HG03457 (cell line): ENCODE measurements at regions not wholly inside any gene's neighbourhood (a gene's known extent, or its start where the extent isn't known, plus 50 kb on each side); places are given as distances from the start of the nearest gene placed in this dataset.

Source experiments
- ATAC-seq: cut with Tn5 transposase; IDR thresholded peaks from one replicate; pipeline ENCODE4 v1.9.1; 2021; ENCODE audit warnings: moderate number of reproducible peaks; ENCODE audit not compliant: unreplicated experiment

DNA sequence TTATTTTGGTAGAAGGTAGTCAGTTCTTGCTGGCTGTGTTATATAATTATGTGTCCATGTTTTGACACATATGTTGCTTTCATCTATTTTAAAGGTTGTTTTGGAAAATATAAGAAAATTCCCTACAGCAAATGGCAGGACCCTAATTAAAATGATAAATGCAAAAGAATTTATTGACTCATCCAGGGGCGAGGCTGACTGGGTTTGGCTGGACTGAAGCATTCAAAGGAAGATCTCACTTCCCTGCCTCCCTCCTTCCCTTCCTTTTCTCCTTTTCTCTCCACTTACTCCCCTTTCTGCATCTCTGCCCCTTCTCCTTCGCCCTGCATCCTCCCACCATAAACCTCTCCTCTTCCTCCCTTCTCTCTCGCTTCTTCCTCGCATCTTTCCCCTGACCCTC lies 129.6 kb downstream of the SNAPC1 start:
- no peak for ATAC-seq

- ATAC-seq, result no peak
Measured at GRCh38 chr14:61893371-61893940, 131.2 kb downstream of the SNAPC1 start.

DNA sequence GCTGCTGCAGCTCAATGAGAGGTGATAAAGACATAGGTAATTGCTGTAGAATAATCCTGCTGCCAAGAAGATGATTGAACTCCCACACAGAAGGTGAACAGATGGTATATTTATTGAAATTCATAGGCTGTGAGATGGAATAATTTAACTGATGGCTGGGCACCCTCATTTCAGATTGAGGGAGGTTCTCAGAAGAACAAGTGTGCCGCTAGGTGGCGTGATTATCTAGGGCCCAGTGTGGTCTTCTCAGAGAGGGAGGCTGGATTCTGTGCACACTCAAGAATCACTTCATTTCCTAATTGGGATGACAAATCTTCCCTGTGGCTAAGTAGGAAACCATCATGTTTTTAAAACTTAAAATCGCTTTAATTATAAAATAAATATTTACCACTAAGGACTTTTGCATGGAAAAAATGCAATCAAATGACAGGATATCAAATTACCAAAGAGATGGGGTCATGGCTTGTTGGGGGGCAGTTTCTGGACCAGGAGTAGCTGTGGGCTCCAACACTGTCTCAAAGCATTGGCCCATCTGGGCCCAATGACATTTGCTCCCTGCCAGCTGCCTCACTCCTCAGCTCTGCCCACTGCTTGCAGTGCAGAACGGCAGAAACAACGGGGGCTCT lies 132.3 kb downstream of the SNAPC1 start:
- ATAC-seq, result no peak

DNA sequence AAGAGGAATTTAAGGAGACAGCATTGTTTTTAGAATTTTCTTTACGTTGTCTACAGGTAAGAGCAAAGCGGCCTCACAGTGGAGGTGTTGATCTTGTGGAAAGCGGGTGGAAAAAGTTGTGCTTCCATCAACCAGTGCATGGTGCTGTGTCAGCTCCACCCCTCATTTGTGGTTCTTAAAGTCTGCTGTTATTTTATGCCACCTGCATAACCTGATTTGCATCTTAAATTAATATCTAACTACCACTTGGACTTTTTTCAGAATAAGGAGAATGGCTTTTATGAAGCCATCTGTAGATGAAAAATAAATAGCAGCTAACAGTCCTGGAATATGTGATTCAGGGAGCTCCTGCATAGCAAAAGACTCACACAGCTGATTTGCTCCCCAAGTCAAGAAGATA lies 135.1 kb downstream of the SNAPC1 start:
- ATAC-seq, result no peak

DNA sequence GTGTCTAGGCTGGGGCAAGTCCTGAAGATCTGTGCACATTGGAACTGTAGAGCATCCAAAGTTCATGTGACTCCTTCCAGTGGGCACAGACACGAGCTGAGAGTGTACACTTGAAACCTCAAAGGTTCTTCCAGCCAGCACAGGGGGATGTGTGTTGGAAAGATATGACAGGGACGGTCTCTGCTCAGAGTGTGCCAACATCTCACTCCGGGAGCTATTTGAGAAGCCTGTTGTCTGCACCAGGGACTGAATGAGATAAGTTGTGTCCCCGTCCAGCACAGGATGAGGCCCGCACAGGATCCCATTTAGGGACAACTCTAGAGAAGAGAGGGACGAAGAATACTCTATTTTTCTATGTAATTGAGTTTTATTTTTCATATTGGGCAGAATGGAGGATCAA lies 136.3 kb downstream of the SNAPC1 start:
- ATAC-seq, result no peak

GRCh38 chr14:61899497-61899896 lies 137.3 kb downstream of the SNAPC1 start:
- ATAC-seq, result no peak

DNA sequence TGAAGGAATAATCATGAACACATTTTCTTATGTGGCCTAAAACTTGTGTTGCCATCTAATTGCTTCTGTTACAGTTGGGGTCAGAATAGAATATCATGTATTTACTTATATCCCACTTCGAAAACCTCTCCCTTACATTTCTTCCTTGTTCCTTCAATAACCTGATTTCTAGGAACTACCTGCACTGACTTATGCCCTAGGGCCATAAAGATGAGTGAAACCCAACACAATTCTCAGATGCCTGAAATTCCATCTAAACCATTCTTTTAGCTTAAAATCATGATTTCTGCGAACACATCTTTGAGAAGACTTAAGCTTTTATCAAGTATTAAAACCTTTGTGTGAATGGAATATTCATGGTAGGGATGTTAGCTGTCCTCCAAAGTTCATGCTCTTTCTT lies 142.7 kb downstream of the SNAPC1 start:
- no peak for ATAC-seq

- ATAC-seq, result no peak
Measured at GRCh38 chr14:61911574-61911973, 149.4 kb downstream of the SNAPC1 start.

- no peak for ATAC-seq
Measured at GRCh38 chr14:61918998-61919397, 156.8 kb downstream of the SNAPC1 start.

DNA sequence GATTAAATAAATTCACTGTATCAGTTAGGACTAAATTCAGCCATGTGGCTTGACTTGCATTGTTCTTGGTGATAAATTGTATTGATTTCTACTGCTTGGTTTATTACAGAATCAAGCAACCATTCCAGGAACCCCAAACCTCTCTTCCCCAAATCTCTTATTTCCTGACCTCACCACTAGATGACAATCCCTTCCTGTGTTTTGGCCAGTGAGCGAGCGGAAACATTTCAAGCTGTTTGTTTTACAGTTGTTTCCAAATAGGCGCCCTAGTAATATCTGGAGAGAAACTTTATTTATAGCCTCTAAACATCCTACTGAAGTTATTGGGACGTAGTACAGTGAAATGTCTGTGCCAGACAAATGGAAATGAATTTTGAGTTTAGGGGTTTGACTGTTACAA lies 161.1 kb downstream of the SNAPC1 start:
- ATAC-seq, result no peak

- ATAC-seq, result no peak
Measured at GRCh38 chr14:61925043-61925442, 162.8 kb downstream of the SNAPC1 start.

- ATAC-seq, result no peak
Measured at GRCh38 chr14:61925732-61926435, 163.7 kb downstream of the SNAPC1 start.

DNA sequence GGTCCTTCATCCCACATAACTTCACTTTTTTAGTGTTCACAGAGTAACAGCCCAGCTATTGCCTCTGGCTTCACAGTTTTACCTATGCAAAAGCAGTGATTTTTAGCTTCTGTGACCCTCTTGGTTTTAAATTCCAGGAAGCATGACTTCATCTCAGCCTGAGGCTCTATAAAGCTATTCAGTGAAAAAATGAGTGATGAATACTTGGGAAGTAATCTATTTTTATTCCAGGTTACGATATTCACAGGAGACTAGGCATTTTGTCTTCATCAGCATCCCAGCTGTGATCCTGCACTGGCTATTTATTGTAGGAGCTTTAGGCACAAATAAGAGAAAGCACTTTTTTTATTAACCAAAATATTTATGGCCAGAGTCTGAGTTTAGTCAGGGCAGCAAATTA lies 164.8 kb downstream of the SNAPC1 start:
- ATAC-seq, result no peak

DNA sequence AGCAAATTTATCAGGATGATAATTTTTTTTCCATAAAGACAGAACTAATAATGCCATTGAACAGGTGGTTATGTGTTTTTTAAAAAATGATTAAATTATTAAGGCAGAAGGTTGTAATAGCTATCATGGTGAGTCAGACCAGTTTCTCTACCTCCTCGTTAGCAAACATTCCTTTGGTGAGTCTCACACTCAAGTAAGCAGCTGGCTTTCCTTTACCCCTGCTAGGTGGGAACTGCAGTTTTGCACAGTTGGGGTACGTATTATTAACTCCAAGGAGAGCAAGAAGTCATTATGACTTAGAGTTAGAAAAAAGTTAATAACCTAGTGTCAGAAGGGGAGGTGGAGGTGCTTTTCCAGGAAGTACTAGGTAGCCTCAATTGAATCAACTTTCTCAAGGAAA lies 165.3 kb downstream of the SNAPC1 start:
- no peak for ATAC-seq

GRCh38 chr14:61928300-61928699 lies 166.1 kb downstream of the SNAPC1 start:
- no peak for ATAC-seq

- no peak for ATAC-seq
Measured at GRCh38 chr14:61928701-61929100, 166.5 kb downstream of the SNAPC1 start.

GRCh38 chr14:61929651-61930050 lies 167.4 kb downstream of the SNAPC1 start:
- ATAC-seq, result no peak

DNA sequence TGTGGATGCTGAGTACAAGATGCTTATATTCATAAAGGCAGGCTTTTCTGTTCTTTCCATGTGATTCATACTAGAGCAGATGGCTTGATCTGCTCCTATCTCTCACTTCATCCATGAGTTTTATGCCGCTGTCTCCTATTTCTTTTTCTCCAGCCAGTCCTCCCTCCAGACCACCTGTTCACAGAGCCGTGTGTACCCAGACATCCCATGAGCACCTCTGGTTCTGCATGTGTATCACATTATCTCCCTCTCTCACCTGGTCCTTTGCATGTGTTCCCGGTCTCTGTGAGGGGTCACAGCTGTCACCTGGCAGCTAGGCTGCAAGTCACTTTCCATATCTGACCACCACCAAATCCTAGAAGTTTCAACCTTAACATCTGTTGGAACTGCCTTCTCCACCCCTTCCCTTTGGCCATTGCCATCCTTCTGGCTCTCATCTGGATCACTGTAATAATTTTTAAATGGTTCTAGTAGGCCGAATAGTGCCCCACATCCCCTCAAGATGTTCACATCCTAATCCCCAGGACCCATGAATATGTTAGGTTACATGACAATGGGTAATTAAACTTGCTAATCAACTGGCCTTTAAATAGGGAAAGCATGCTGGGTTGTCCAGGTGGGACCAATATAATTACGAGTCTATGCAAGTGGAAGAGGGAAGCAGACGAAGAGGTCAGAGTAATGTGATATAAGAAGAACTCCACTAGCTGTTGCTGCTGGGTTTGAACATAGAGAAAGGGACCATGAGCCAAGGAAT lies 168.1 kb downstream of the SNAPC1 start:
- ATAC-seq, result no peak

DNA sequence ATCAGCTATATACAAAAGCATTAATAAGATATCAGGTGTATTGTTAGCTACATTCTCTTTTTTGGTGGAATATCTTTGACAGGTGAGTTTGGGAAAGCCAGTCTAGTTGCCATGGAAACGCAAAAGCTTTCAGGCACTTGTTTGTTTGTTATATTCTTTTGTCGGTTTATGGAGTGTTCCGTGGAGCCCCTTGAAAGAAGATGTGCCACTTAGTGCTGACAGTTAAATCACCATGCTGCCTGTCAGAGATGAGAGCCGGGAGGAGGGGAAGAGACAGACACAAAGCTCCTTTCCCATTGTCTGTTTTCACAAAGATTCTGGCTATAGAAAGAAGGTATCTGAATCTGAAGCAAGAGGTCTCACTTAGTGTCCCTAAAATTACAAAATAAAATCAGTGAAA lies 170.8 kb downstream of the SNAPC1 start:
- ATAC-seq, result no peak

DNA sequence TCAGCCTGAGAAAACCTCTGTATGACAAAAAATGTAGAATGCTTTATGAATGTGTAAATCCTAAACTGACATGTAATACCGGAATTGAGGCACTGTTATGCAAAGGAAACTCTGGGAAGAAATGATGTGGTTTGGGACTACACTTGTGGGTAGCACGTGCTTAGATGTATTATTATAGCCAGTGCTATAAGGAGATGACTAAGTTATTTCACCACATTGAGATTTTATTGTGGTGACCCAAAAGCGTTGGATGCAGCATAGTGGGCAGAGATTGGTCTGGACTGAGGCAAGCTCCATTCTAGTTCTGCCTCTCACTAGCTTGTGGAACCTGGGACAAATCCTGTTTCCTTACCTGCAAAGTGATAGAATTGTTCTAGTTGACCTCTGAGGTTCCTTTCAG lies 172.2 kb downstream of the SNAPC1 start:
- ATAC-seq, result no peak

DNA sequence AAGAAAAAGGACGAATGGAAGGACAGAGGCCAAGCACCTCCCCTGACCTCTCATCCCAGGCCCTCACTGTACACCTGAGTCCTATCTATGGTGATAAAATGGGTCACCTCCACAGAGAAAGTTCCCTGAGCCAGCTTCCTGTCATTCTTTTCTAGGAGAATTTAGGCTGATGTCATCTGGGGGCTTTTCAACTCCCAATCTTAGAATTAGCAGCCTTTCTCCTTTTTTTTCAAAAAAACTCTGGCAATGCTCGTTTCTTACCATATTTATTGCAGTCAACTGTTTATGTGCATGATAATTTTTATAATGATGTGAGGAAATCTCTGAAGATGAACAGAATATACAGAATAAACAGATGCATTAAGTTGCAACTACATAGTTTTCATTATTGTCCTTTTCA lies 177.6 kb downstream of the SNAPC1 start:
- no peak for ATAC-seq
